Pancreas (tissue), 10 donors: ENCODE measurements at regions not wholly inside any gene's neighbourhood (a gene's known extent, or its start where the extent isn't known, plus 50 kb on each side); places are given as distances from the start of the nearest gene placed in this dataset.

Experiments
- ATAC-seq, 4 donors: fragments of 200-7000 bp; cut with Tn5 transposase; one replicate each; pipeline versions ENCODE4 v1.8.0 to v1.9.1; 2020; ENCODE audit warnings: mild to moderate bottlenecking in 4 of 4, moderate library complexity in 4 of 4
- DNase-seq, 6 donors: peaks; one replicate each; pipeline ENCODE4 v3.0.0-alpha.2; 2020
- FAIRE-seq: peaks from 2 replicates; lab custom pipeline; 2012; peaks lifted over from hg19 to GRCh38; lab: Jason Lieb, UNC
- H3K27ac ChIP-seq, 4 donors: fragments of 200-600 bp; sonication (generic); 1 replicate in 3 of 4; 2 replicates in 1 of 4; pipeline versions ENCODE4 v1.5.0 to v1.8.0; 2020
- H3K27me3 ChIP-seq, 4 donors: fragments of 200-600 bp; one replicate each; pipeline ENCODE4 v1.8.0; 2021
- H3K36me3 ChIP-seq, 3 donors: fragments of 200-600 bp; sonication (generic) in 1 of 3; one replicate each; pipeline versions ENCODE4 v1.5.0 to v1.8.0; 2020 to 2021
- H3K4me1 ChIP-seq, 3 donors: fragments of 200-600 bp; one replicate each; pipeline ENCODE4 v1.8.0; 2021
- H3K4me3 ChIP-seq, 4 donors: fragments of 200-600 bp; sonication (generic) in 2 of 4; one replicate each; pipeline versions ENCODE4 v1.5.0 to v1.8.0; 2020 to 2021
- H3K9me3 ChIP-seq, 4 donors: fragments of 200-600 bp; one replicate each; pipeline ENCODE4 v1.8.0; 2021
- WGBS, 2 donors: extraction: QIAGEN DNeasy Blood & Tissue Kit; methylation state at CpG; one replicate each; pipeline ENCODE4 v1.1.7; 2013; 5-methylcytosine and 5-hydroxymethylcytosine counted together
- intact Hi-C, 3 donors: fragments of 100-400 bp; cut with DNase I; formaldehyde crosslinking; loops; one replicate each; pipeline versions ENCODE4 v1.11.1 to v1.14.2; 2022
- TF ChIP-seq, protein P1 (sequence below), 4 donors: fragments of 200-600 bp; sonication (generic) in 3 of 4; IDR thresholded peaks; one replicate each; pipeline versions ENCODE4 v1.5.0 to v1.8.0; 2021; ENCODE audit warnings: antibody characterized with exemption in 4 of 4
- donor health status: healthy with polysubstance abuse.
- donor health status: DM: no; HTN: no; CAD: no; lungs with moderate emphysema.
- donor health status: DM: no; HTN: no; CAD: no.
- donor health status: control.
- donor health status: control.
- donor health status: Bipolar disorder and iron deficiency.
- donor health status: DM: yes; HTN: yes; CAD: no.
- donor health status: DM: no; HTN: no; CAD: no.
- donor health status: DM: no; HTN: no; CAD: no.
- donor health status: DM: yes; HTN: yes; CAD: no.

DNA sequence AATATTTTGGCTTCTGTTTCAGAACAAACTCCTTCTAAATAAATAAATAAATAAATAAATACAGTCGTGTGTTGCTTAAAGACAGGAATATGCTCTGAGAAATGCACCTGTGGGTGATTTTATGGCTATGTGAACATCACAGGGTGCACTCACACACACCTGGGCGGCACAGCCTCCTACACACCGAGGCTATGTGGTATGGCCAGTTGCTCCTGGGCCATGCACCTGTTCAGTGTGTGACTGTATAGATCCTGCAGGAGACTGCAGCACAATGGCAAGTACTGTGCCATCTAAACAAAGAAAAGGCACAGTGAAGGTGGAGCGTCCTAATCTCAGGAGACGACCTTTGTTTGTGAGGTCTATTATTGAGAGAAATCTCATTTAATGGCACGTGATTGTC, 1281.1 kb downstream of the TBC1D22A start:
- no peak for ATAC-seq
- no peak for DNase-seq
- TF ChIP-seq, protein P1, sequence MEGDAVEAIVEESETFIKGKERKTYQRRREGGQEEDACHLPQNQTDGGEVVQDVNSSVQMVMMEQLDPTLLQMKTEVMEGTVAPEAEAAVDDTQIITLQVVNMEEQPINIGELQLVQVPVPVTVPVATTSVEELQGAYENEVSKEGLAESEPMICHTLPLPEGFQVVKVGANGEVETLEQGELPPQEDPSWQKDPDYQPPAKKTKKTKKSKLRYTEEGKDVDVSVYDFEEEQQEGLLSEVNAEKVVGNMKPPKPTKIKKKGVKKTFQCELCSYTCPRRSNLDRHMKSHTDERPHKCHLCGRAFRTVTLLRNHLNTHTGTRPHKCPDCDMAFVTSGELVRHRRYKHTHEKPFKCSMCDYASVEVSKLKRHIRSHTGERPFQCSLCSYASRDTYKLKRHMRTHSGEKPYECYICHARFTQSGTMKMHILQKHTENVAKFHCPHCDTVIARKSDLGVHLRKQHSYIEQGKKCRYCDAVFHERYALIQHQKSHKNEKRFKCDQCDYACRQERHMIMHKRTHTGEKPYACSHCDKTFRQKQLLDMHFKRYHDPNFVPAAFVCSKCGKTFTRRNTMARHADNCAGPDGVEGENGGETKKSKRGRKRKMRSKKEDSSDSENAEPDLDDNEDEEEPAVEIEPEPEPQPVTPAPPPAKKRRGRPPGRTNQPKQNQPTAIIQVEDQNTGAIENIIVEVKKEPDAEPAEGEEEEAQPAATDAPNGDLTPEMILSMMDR (IDR thresholded peaks at IDR 0.05): no peak
- Histone ChIP-seq H3K4me3 (no peak overlapping the region), H3K27me3 (no peaks in the 10 kb centered on the region), H3K36me3 (no peaks in the 10 kb centered on the region), H3K27ac (no peak overlapping the region), H3K9me3 (no peaks in the 10 kb centered on the region), H3K4me1 (no peaks in the 10 kb centered on the region)
- no peak for FAIRE-seq
- intact Hi-C loops: no loop called here
- 63 to 72% methylated on average over 6 of the region's 6 CpGs for WGBS, 2 donors

DNA sequence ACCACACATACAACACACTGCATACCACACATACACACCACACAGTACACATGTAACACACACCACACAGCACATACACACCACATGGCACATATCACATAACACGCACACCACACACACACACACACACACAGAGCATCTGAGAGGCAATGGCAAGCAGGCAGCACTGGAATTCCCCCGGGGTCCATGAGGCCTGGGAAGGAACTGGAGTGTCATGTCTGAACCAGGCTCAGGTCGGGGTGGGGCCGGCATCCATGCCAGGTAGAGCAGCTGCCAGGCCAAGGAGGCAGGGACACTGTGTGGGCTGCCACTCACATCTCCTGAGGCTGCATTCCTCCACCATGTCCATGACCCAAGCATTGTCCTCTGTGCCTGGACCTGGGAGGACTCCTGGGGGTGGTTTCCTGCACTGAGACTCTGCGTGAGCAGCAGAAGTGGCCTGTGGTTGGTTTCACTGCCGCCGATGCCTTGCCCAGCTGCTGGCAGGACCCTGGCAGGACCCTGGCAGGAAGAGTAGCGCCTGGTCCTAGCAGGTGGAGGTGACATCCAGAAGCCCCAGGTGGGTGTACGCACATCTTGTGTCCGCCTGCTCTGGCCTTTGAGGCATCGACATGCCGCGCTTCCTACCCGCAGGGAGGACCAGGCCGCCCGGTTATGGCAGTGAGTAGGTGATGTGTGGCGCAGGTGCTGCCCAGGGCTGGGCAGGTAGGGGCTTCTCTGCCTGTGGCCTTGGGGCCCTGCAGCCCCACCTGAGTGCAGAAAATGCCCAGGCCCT, 1280.4 kb downstream of the TBC1D22A start:
- no peaks in the 10 kb centered on the region for H3K27me3 ChIP-seq
- no peak overlapping the region for H3K4me3 ChIP-seq
- no peak for FAIRE-seq
- intact Hi-C loops: no loop called here
- no peak for DNase-seq
- ATAC-seq: no peak
- H3K9me3 ChIP-seq: no peaks in the 10 kb centered on the region
- H3K36me3 ChIP-seq: no peaks in the 10 kb centered on the region
- H3K27ac ChIP-seq: no peak overlapping the region
- WGBS, 2 donors: 80 to 86% methylated on average over 17 of the region's 17 CpGs
- no peaks in the 10 kb centered on the region for H3K4me1 ChIP-seq
- TF ChIP-seq, protein P1 (IDR thresholded peaks at IDR 0.05): no peak

DNA sequence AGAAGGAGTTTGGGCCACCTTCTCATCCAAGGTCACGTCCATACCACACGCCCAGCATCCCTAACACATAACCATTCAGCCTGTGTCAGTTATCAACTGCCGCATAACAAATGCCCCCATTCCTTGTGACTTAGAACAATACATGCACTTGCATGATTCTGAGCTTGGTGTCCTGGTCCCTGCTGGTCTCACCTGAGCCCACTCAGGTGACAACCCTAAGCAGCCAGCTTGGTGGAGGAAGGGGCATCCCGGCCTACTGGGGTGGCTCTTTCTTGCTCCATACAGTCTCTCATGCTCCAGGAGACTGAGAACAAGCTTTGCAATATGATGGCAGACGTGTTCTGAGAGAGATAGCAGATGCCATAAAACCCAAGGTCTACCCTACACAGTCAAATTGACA, 1276.9 kb downstream of the TBC1D22A start:
- DNase-seq: no peak
- peaks cover 0 to 16% (median 0%) of the 10 kb centered on the region in 4 donors for H3K27me3 ChIP-seq
- intact Hi-C loops: no loop called here
- WGBS, 2 donors: 71 to 77% methylated on average over 5 of the region's 5 CpGs
- no peak overlapping the region for H3K27ac ChIP-seq
- no peaks in the 10 kb centered on the region for H3K9me3 ChIP-seq
- no peaks in the 10 kb centered on the region for H3K4me1 ChIP-seq
- no peak for FAIRE-seq
- no peak for ATAC-seq
- TF ChIP-seq, protein P1 (IDR thresholded peaks at IDR 0.05): no peak
- no peak overlapping the region for H3K4me3 ChIP-seq
- H3K36me3 ChIP-seq: no peaks in the 10 kb centered on the region

DNA sequence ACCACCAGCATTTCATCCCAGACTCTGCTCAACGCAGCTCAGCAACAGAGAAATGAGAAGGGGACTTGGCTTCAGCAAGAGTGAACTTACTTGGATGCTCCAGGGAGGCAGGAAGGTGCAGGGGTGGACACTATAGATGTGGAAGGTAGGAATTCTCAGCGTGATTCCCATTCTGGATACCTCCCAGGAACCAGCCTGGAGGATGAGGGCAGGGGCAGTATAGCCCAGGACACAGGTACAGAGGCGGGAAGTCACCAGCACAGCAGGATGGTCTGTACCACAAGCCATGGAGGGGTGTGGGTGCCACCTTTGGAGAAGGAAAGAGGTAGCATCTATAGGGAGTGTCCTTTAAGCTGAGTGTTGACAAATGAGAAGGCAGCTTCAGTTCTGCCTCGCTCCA, 1275.2 kb downstream of the TBC1D22A start:
- DNase-seq: no peak
- ATAC-seq: no peak
- H3K4me3 ChIP-seq: no peak overlapping the region
- H3K27ac ChIP-seq: no peak overlapping the region
- WGBS, 2 donors: 32 to 58% methylated on average over 4 of the region's 4 CpGs
- intact Hi-C loops: no loop called here
- FAIRE-seq: no peak
- H3K9me3 ChIP-seq: no peaks in the 10 kb centered on the region
- H3K4me1 ChIP-seq: no peaks in the 10 kb centered on the region
- peaks cover 0 to 28% (median 5%) of the 10 kb centered on the region in 4 donors for H3K27me3 ChIP-seq
- no peaks in the 10 kb centered on the region for H3K36me3 ChIP-seq
- TF ChIP-seq, protein P1 (IDR thresholded peaks at IDR 0.05): no peak

GRCh38 chr22:48035897-48036296, 1273.4 kb downstream of the TBC1D22A start:
- H3K4me1 ChIP-seq: no peaks in the 10 kb centered on the region
- DNase-seq (no peak), FAIRE-seq (no peak), ATAC-seq (no peak)
- no peaks in the 10 kb centered on the region for H3K9me3 ChIP-seq
- H3K4me3 ChIP-seq: no peak overlapping the region
- TF ChIP-seq, protein P1 (IDR thresholded peaks at IDR 0.05): no peak
- intact Hi-C loops: no loop called here
- 61 to 68% methylated on average over 12 of the region's 12 CpGs for WGBS, 2 donors
- H3K36me3 ChIP-seq: no peaks in the 10 kb centered on the region
- peaks cover 0 to 28% (median 5%) of the 10 kb centered on the region in 4 donors for H3K27me3 ChIP-seq
- no peak overlapping the region for H3K27ac ChIP-seq
